K562 (cell line): ENCODE measurements at regions not wholly inside any gene's neighbourhood (a gene's known extent, or its start where the extent isn't known, plus 50 kb on each side); places are given as distances from the start of the nearest gene placed in this dataset.

Experiments
- ATAC-seq: fragments of 200-7000 bp; cut with Tn5 transposase; 3 replicates; pipeline ENCODE4 v1.9.1; 2020; ENCODE audit warnings: moderate library complexity
- BruUV-seq: library from RNA; stranded (reverse); fragments of 400-500 nt; replicated peaks from 2 replicates; lab custom pipeline; 2021; lab: Mats Ljungman, UMichigan
- CTCF ChIA-PET: fragments of 300-600 bp; formaldehyde crosslinking; extraction: SDS; loops from one replicate; lab custom pipeline; 2021; ENCODE audit warnings: low intra/inter-chr PET ratio; lab: Yijun Ruan, JAX
- POLR2A ChIA-PET: fragments of 300-600, 350-650 bp; sonication (Branson Sonifier 250); formaldehyde crosslinking; extraction: SDS; loops from one replicate; lab custom pipeline; 2021; ENCODE audit warnings: antibody characterized with exemption, inconsistent platforms; lab: Yijun Ruan, JAX
- DNase-seq, 4 experiments: peaks; one replicate each; pipeline versions ENCODE4 v3.0.0 to v3.0.0-alpha.2; 2011 to 2018; ENCODE audit warnings: low spot score in 3 of 4, mixed read lengths in 3 of 4; ENCODE audit errors: extremely low read depth in 1 of 4
- FAIRE-seq: peaks from 2 replicates; lab custom pipeline; 2011; peaks lifted over from hg19 to GRCh38; lab: Jason Lieb, UNC
- H2AFZ ChIP-seq: 2 replicates; pipeline ENCODE4 v1.6.0; 2011; ENCODE audit warnings: low read depth, low read length, control low read depth, inconsistent platforms
- H3K27ac ChIP-seq: fragments of 200-600 bp; 3 replicates; pipeline ENCODE4 v1.8.0; 2011; ENCODE audit warnings: low read depth, mild to moderate bottlenecking, control low read depth, inconsistent platforms, low read length, moderate library complexity, mixed read lengths; ENCODE audit errors: extremely low read depth
- H3K27me3 ChIP-seq, 2 experiments: fragments of 300-600 bp in 1 of 2; 2 replicates in 1 of 2; 3 replicates in 1 of 2; pipeline versions ENCODE4 v1.6.0 to v1.8.0; 2011; ENCODE audit warnings: inconsistent platforms in 2 of 2, low read length in 2 of 2, mild to moderate bottlenecking in 1 of 2, mixed read lengths in 1 of 2, moderate library complexity in 1 of 2; ENCODE audit not compliant: control insufficient read depth in 2 of 2, insufficient read depth in 2 of 2
- H3K36me3 ChIP-seq: fragments of 300-600 bp; 3 replicates; pipeline ENCODE4 v1.8.0; 2011; ENCODE audit warnings: mild to moderate bottlenecking, low read length, inconsistent platforms; ENCODE audit not compliant: control insufficient read depth, insufficient read depth
- H3K4me1 ChIP-seq, 2 experiments: fragments of 200-600 bp in 1 of 2; replicated peaks in 1 of 2; 2 replicates in 1 of 2; 3 replicates in 1 of 2; pipeline versions ENCODE4 v1.5.1 to v1.8.0; 2011; ENCODE audit warnings: inconsistent platforms in 2 of 2, low read length in 2 of 2, mild to moderate bottlenecking in 1 of 2, mixed read lengths in 1 of 2, moderate library complexity in 1 of 2; ENCODE audit not compliant: control insufficient read depth in 2 of 2, insufficient read depth in 2 of 2
- H3K4me2 ChIP-seq: 2 replicates; pipeline ENCODE4 v1.6.1; 2011; ENCODE audit warnings: low read length, control low read depth, inconsistent platforms, mixed read lengths; ENCODE audit not compliant: insufficient read depth
- H3K4me3 ChIP-seq: fragments of 200-600 bp; sonication (generic), shearing (Covaris generic); 2 replicates; pipeline ENCODE4 v1.5.1; 2016; ENCODE audit warnings: control low read depth, inconsistent platforms
- H3K79me2 ChIP-seq: fragments of 200-600 bp; 3 replicates; pipeline ENCODE4 v1.8.0; 2011; ENCODE audit warnings: low read length, inconsistent platforms; ENCODE audit not compliant: control insufficient read depth, insufficient read depth
- H3K9ac ChIP-seq, 2 experiments: 2 replicates each; pipeline versions ENCODE4 v1.6.0 to v1.6.1; 2011; ENCODE audit warnings: low read depth in 2 of 2, low read length in 2 of 2, control low read depth in 1 of 2, inconsistent platforms in 1 of 2, mild to moderate bottlenecking in 1 of 2, mixed read lengths in 1 of 2; ENCODE audit not compliant: insufficient read depth in 1 of 2
- H3K9me1 ChIP-seq: one replicate; pipeline ENCODE4 v1.6.0; 2011; ENCODE audit warnings: inconsistent platforms, mild to moderate bottlenecking, low read length, moderate library complexity; ENCODE audit not compliant: control insufficient read depth, insufficient read depth
- H3K9me3 ChIP-seq: replicated peaks from 2 replicates; pipeline ENCODE4 v1.5.1; 2011; ENCODE audit warnings: low read depth, low read length, inconsistent platforms; ENCODE audit not compliant: control insufficient read depth, insufficient read depth
- H4K20me1 ChIP-seq: replicated peaks from 2 replicates; pipeline ENCODE4 v1.6.1; 2011; ENCODE audit warnings: low read length, inconsistent platforms, mixed read lengths; ENCODE audit not compliant: control insufficient read depth, insufficient read depth
- ATF1 ChIP-seq, 2 experiments: fragments of 450-650 bp in 1 of 2; IDR thresholded peaks; 2 replicates each; pipeline ENCODE4 v1.6.1; 2016; ENCODE audit warnings: missing compliant biosample characterization in 1 of 2, missing genetic modification characterization in 1 of 2
- ATF7 ChIP-seq: fragments of 450-650 bp; IDR thresholded peaks from 2 replicates; pipeline ENCODE4 v1.7.1; 2014; ENCODE audit warnings: mild to moderate bottlenecking, moderate library complexity
- CTBP1 ChIP-seq: fragments of 450-650 bp; IDR thresholded peaks from 2 replicates; pipeline ENCODE4 v1.6.1; 2016; ENCODE audit warnings: borderline replicate concordance
- ESRRA ChIP-seq: fragments of 450-650 bp; IDR thresholded peaks from 2 replicates; pipeline ENCODE4 v1.6.1; 2014; ENCODE audit warnings: low read depth, mild to moderate bottlenecking, moderate library complexity, borderline replicate concordance
- FOSL1 ChIP-seq: fragments of 200-800 bp; sonication (Bioruptor generic); conservative IDR thresholded peaks from 2 replicates; pipeline ENCODE4 v1.6.1; 2016; ENCODE audit warnings: missing genetic modification characterization, missing compliant biosample characterization
- JUNB ChIP-seq: fragments of 450-650 bp; formaldehyde crosslinking; conservative IDR thresholded peaks from 2 replicates; pipeline ENCODE4 v1.4.0; 2020; ENCODE audit warnings: mild to moderate bottlenecking
- JUND ChIP-seq, 2 experiments: IDR thresholded peaks; 2 replicates in 1 of 2; 3 replicates in 1 of 2; pipeline ENCODE4 v1.6.1; 2011; ENCODE audit warnings: borderline replicate concordance in 2 of 2, low read depth in 2 of 2, low read length in 2 of 2, improper control_type of control experiment in 1 of 2, missing biosample characterization in 1 of 2, missing genetic modification characterization in 1 of 2, missing genetic modification reagents in 1 of 2
- MAFG ChIP-seq: fragments of 450-650 bp; conservative IDR thresholded peaks from 2 replicates; pipeline ENCODE4 v1.6.1; 2016; ENCODE audit warnings: missing genetic modification characterization, missing compliant biosample characterization
- MAFK ChIP-seq: IDR thresholded peaks from 2 replicates; pipeline ENCODE4 v1.6.1; 2011; ENCODE audit warnings: low read length, improper control_type of control experiment
- NR2C1 ChIP-seq, 2 experiments: fragments of 450-650 bp; IDR thresholded peaks; 2 replicates each; pipeline ENCODE4 v1.6.1; 2017; ENCODE audit warnings: mild to moderate bottlenecking in 2 of 2, antibody characterized with exemption in 1 of 2, inconsistent platforms in 1 of 2, missing compliant biosample characterization in 1 of 2, missing genetic modification characterization in 1 of 2
- WGBS: fragments of 100-300 bp; shearing (Covaris generic); methylation state at CpG from one replicate; pipeline ENCODE4 v1.1.6; 2016; ENCODE audit warnings: low coverage, mixed read lengths; ENCODE audit not compliant: insufficient coverage; ENCODE audit errors: missing lambda C conversion rate; 5-methylcytosine and 5-hydroxymethylcytosine counted together
- in situ Hi-C: fragments of 300-500 bp; cut with MboI; formaldehyde crosslinking; loops from 4 replicates; pipeline ENCODE4 v1.15.0; 2018; ENCODE audit warnings: inconsistent platforms, mixed read lengths
- intact Hi-C: fragments of 100-400 bp; cut with micrococcal nuclease; formaldehyde crosslinking; loops from 2 replicates; pipeline ENCODE4 v1.14.2; 2022
- TF ChIP-seq, protein P1 (sequence below), 2 experiments: fragments of 450-650 bp; IDR thresholded peaks; 2 replicates each; pipeline ENCODE4 v1.6.1; 2016; ENCODE audit warnings: mild to moderate bottlenecking in 2 of 2, borderline replicate concordance in 1 of 2, low read depth in 1 of 2, moderate library complexity in 1 of 2
- TF ChIP-seq, protein P2 (sequence below): sonication (generic); formaldehyde crosslinking; IDR thresholded peaks from 2 replicates; pipeline ENCODE4 v1.8.0; 2022; ENCODE audit warnings: mild to moderate bottlenecking, missing genetic modification reagents

DNA sequence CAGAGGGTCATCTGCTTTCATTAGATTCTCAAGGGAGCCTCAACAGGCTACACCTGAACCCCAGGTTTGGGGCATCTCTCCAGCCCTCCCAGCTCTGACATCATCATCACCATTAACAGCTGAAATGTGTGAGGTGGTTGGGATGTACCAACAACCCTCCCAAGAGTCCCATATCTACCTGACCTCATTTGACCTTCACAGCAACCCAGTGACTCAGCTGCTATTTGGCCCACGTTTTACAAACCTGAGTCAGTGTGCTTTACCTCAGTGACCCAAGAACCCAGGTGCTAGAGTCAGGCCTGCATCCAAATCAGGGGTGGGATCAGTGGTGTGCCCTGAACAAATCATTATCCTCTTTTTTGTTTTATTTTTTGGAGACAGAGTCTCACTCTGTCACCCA, 53.3 kb upstream of the TINAGL1 start:
- no peaks in the 10 kb centered on the region for H3K9me3 ChIP-seq
- DNase-seq (peak in 1 of 4 experiments; percentile 18), ATAC-seq (no peak), FAIRE-seq (no peak)
- H3K27ac ChIP-seq = no peak overlapping the region
- BruUV-seq = no TSS peak
- no peaks in the 10 kb centered on the region for H3K79me2 ChIP-seq
- CTCF ChIA-PET = no interaction called here
- no peaks in the 10 kb centered on the region for H4K20me1 ChIP-seq
- H3K36me3 ChIP-seq = no peaks in the 10 kb centered on the region
- no peaks in the 10 kb centered on the region for H3K9me1 ChIP-seq
- no peak overlapping the region for H3K9ac ChIP-seq
- peaks cover 0 to 4% of the 10 kb centered on the region in 2 experiments; a peak in 2 of 5 replicates for H3K4me1 ChIP-seq
- intact Hi-C loops (no loop called here), in situ Hi-C loops (no loop called here)
- no peak overlapping the region for H3K4me2 ChIP-seq
- no peak overlapping the region for H2AFZ ChIP-seq
- 0% methylated on average over 1 of the region's 1 CpG for WGBS
- POLR2A ChIA-PET = interaction anchor here (1.2 to 1.8 kb wide), 3 partner anchors 8 to 226 kb away, joined by 3 to 6 read pairs (median 4); partner anchors contain the start of genes SNRNP40 and ZCCHC17
- H3K27me3 ChIP-seq = peaks cover 3% of the 10 kb centered on the region in 2 experiments; a peak in 4 of 5 replicates
- no peak overlapping the region for H3K4me3 ChIP-seq
- TF ChIP-seq FOSL1 (tag) = peak; percentile 70
- no peak for TF ChIP-seq ATF1 (CRISPR knock-in tag; IDR thresholded peaks at IDR 0.05)
- TF ChIP-seq ATF1 (tag; IDR thresholded peaks at IDR 0.05) = 0 out of 2 replicates have a peak, but pooled peaks have one; percentile 15
- TF ChIP-seq, protein P1, sequence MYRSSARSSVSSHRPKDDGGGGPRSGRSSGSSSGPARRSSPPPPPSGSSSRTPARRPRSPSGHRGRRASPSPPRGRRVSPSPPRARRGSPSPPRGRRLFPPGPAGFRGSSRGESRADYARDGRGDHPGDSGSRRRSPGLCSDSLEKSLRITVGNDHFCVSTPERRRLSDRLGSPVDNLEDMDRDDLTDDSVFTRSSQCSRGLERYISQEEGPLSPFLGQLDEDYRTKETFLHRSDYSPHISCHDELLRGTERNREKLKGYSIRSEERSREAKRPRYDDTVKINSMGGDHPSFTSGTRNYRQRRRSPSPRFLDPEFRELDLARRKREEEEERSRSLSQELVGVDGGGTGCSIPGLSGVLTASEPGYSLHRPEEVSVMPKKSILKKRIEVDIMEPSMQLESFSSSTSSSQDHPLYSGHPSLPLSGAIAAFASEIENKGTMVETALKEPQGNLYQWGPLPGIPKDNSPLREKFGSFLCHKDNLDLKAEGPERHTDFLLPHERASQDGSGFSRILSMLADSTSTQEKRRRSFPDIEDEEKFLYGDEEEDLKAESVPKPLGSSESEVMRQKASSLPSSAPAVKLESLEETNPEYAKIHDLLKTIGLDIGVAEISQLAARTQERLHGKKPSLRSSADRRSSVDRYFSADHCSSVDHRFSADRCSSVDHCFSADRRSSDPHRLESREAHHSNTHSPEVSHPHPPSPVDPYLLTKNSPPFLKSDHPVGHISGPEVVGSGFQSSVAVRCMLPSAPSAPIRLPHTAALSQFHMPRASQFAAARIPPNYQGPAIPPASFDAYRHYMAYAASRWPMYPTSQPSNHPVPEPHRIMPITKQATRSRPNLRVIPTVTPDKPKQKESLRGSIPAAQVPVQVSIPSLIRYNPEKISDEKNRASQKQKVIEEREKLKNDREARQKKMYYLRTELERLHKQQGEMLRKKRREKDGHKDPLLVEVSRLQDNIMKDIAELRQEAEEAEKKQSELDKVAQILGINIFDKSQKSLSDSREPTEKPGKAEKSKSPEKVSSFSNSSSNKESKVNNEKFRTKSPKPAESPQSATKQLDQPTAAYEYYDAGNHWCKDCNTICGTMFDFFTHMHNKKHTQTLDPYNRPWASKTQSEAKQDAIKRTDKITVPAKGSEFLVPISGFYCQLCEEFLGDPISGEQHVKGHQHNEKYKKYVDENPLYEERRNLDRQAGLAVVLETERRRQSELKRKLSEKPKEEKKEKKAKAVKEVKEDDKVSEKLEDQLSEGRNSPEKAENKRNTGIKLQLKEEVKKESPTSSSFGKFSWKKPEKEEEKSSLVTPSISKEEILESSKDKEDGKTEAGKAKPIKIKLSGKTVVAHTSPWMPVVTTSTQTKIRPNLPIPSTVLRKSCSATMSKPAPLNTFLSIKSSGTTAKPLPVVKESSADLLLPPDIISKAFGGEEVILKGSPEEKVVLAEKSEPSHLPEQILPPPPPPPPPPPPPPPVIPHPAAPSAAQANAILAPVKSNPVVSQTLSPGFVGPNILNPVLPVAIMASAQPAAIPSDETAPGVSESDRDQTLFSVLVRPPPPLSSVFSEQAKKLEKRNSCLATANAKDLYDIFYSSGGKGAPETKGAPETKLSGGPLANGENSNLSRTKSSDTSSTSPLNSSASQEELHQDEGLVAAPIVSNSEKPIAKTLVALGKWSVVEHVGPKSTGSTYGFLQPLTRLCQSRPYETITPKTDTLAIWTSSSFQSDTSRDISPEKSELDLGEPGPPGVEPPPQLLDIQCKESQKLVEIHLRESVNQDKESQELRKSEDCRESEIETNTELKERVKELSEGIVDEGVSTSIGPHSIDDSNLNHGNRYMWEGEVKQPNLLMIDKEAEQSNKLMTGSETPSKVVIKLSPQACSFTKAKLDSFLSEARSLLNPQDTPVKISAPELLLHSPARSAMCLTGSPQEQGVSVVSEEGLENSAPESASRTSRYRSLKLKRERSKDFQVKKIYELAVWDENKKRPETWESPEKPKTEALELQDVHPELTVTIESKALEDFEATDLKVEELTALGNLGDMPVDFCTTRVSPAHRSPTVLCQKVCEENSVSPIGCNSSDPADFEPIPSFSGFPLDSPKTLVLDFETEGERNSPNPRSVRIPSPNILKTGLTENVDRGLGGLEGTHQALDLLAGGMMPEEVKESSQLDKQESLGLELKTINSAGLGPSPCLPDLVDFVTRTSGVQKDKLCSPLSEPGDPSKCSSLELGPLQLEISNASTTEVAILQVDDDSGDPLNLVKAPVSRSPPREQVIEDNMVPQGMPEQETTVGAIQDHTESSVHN (IDR thresholded peaks at IDR 0.05; ENCODE audit: borderline replicate concordance in 1 of 2, low read depth in 1 of 2) = no peak
- peak; percentile 61; the same call in 1 of the 2 replicates for TF ChIP-seq ATF7
- TF ChIP-seq CTBP1 = peak; percentile 23; the same call in 1 of the 2 replicates
- TF ChIP-seq MAFG (tag) = peak; percentile 43; the same call in 1 of the 2 replicates
- TF ChIP-seq, protein P2, sequence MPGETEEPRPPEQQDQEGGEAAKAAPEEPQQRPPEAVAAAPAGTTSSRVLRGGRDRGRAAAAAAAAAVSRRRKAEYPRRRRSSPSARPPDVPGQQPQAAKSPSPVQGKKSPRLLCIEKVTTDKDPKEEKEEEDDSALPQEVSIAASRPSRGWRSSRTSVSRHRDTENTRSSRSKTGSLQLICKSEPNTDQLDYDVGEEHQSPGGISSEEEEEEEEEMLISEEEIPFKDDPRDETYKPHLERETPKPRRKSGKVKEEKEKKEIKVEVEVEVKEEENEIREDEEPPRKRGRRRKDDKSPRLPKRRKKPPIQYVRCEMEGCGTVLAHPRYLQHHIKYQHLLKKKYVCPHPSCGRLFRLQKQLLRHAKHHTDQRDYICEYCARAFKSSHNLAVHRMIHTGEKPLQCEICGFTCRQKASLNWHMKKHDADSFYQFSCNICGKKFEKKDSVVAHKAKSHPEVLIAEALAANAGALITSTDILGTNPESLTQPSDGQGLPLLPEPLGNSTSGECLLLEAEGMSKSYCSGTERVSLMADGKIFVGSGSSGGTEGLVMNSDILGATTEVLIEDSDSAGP (CRISPR knock-in tag) = no peak
- peak; percentile 54; the same call in 1 of the 2 replicates for TF ChIP-seq JUND (IDR thresholded peaks at IDR 0.05; ENCODE audit: borderline replicate concordance, low read depth, low read length)
- peak; percentile 62; the same call in 1 of the 3 replicates for TF ChIP-seq JUND (tag; IDR thresholded peaks at IDR 0.05; ENCODE audit: borderline replicate concordance, low read depth, low read length)
- no peak for TF ChIP-seq NR2C1 (IDR thresholded peaks at IDR 0.05)
- peak; percentile 54; the same call in 1 of the 2 replicates for TF ChIP-seq NR2C1 (tag; IDR thresholded peaks at IDR 0.05)
- peak; percentile 10; the same call in 1 of the 2 replicates for TF ChIP-seq MAFK
- peak; percentile 89 for TF ChIP-seq ESRRA
- TF ChIP-seq JUNB = no peak
